ENCODE measurements at regions not wholly inside any gene's neighbourhood (a gene's known extent, or its start where the extent isn't known, plus 50 kb on each side); places are given as distances from the start of the nearest gene placed in this dataset.

- TF ChIP-seq, protein P1, sequence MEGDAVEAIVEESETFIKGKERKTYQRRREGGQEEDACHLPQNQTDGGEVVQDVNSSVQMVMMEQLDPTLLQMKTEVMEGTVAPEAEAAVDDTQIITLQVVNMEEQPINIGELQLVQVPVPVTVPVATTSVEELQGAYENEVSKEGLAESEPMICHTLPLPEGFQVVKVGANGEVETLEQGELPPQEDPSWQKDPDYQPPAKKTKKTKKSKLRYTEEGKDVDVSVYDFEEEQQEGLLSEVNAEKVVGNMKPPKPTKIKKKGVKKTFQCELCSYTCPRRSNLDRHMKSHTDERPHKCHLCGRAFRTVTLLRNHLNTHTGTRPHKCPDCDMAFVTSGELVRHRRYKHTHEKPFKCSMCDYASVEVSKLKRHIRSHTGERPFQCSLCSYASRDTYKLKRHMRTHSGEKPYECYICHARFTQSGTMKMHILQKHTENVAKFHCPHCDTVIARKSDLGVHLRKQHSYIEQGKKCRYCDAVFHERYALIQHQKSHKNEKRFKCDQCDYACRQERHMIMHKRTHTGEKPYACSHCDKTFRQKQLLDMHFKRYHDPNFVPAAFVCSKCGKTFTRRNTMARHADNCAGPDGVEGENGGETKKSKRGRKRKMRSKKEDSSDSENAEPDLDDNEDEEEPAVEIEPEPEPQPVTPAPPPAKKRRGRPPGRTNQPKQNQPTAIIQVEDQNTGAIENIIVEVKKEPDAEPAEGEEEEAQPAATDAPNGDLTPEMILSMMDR (IDR thresholded peaks at IDR 0.05) = no peak
- no peak for TF ChIP-seq POLR2A (IDR thresholded peaks at IDR 0.05)
Measured at GRCh38 chr1:24999906-25000305, 69.8 kb upstream of the RUNX3 start.

Data from thyroid gland (tissue), 4 donors.